Uterus (tissue), 2 donors: ENCODE measurements at regions not wholly inside any gene's neighbourhood (a gene's known extent, or its start where the extent isn't known, plus 50 kb on each side); places are given as distances from the start of the nearest gene placed in this dataset.

Experiments used
- CTCF ChIP-seq, 4 experiments: fragments of 200-600 bp in 2 of 4; fragments of 450-650 bp in 2 of 4; sonication (generic) in 2 of 4; IDR thresholded peaks; one replicate each; pipeline ENCODE4 v1.5.1; 2016 to 2019; ENCODE audit warnings: antibody characterized with exemption in 4 of 4, mild to moderate bottlenecking in 2 of 4, moderate library complexity in 1 of 4
- POLR2A ChIP-seq, 2 donors: fragments of 450-650 bp; IDR thresholded peaks; one replicate each; pipeline ENCODE4 v1.6.1; 2016; ENCODE audit warnings: antibody characterized with exemption in 2 of 2, mild to moderate bottlenecking in 1 of 2, moderate library complexity in 1 of 2

- TF ChIP-seq CTCF (IDR thresholded peaks at IDR 0.05) (no peak), POLR2A (IDR thresholded peaks at IDR 0.05) (no peak)
Measured at GRCh38 chr3:177597311-177598096, 400.2 kb upstream of the TBL1XR1 start.
